ENCODE measurements at regions not wholly inside any gene's neighbourhood (a gene's known extent, or its start where the extent isn't known, plus 50 kb on each side); places are given as distances from the start of the nearest gene placed in this dataset.

DNA sequence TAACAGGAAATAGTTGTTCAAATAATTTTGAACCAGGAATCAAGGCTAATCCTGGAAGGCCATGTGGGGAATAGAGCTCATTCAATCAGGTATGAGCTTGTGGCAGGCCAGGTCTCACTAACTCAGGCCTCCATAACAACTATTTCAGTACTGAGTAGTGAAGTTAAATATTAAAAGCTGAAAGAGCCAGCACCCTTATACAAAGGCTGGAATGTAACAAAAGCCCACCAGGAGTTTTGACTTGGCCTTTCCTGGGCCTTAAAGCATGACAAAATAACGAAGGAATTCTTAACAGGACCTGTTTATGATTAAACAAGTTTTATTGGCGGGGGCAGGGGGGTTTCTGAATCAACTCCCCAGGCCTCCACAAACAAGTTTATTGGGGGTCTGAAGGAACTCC, 1146.7 kb downstream of the CDH9 start:
- Histone ChIP-seq H3K4me3 (ENCODE audit: low read length) (no peak overlapping the region), H3K9me3 (ENCODE audit: control insufficient read depth in 1 of 2, insufficient read depth in 1 of 2, low read length in 2 of 2) (peaks cover 0 to 18% of the 10 kb centered on the region in 2 experiments), H3K36me3 (ENCODE audit: insufficient read depth, low read length) (no peaks in the 10 kb centered on the region), H3K4me1 (ENCODE audit: insufficient read depth, low read length) (no peaks in the 10 kb centered on the region), H3K27me3 (ENCODE audit: control insufficient read depth in 1 of 2, insufficient read depth in 2 of 2, low read length in 2 of 2) (no peaks in the 10 kb centered on the region), H3K27ac (ENCODE audit: low read depth in 1 of 2, low read length in 2 of 2) (no peak overlapping the region)
- Mint-ChIP-seq H3K27ac (no peak overlapping the region), H3K4me1 (ENCODE audit: low read depth) (no peaks in the 10 kb centered on the region), H3K9me3 (peaks cover 12% of the 10 kb centered on the region), H3K27me3 (no peaks in the 10 kb centered on the region), H3K36me3 (ENCODE audit: low read depth) (no peaks in the 10 kb centered on the region), H3K4me3 (no peak overlapping the region)
- intact Hi-C loops (cut with DNase I, micrococcal nuclease) = no loop called here
- ChIA-PET CTCF (no interaction called here), POLR2A (no interaction called here)
- no peak for ATAC-seq (ENCODE audit: poor library complexity)
- DNase-seq = no peak
- TF ChIP-seq, protein P1, sequence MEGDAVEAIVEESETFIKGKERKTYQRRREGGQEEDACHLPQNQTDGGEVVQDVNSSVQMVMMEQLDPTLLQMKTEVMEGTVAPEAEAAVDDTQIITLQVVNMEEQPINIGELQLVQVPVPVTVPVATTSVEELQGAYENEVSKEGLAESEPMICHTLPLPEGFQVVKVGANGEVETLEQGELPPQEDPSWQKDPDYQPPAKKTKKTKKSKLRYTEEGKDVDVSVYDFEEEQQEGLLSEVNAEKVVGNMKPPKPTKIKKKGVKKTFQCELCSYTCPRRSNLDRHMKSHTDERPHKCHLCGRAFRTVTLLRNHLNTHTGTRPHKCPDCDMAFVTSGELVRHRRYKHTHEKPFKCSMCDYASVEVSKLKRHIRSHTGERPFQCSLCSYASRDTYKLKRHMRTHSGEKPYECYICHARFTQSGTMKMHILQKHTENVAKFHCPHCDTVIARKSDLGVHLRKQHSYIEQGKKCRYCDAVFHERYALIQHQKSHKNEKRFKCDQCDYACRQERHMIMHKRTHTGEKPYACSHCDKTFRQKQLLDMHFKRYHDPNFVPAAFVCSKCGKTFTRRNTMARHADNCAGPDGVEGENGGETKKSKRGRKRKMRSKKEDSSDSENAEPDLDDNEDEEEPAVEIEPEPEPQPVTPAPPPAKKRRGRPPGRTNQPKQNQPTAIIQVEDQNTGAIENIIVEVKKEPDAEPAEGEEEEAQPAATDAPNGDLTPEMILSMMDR (IDR thresholded peaks at IDR 0.05) = no peak

DNA sequence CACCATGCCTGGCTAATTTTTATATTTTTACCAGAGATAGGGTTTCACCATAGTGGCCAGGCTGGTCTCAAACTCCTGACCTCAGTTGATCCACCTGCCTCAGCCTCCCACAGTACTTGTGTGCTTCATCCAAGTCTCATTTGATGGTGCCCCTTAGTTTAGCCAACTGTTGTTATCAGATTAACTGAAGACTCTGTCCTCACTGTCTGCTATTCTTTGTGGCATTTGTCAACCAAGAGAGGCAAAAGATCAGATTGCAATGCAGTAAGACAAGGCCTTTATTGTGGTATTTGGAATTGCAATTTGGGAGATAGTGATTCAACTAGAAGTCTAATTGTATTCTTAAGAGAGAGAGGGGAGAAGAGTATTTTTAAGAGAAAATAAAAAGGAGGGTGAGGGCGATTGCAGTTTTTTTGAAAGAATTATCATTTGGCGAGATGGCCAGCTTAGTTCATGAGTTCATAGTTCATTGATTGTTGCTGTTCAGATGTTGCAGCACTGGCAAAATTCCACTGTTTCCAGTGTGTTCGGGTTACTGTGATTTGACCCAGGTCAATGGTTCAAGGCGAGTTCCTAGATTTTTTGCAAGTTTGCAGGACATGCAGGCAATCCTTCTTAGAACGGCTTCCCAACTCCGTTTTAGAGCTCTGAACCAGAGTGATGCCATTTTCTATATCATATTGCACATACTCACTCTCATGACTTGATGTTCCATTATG, 1156.9 kb downstream of the CDH9 start:
- ChIA-PET POLR2A (no interaction called here), CTCF (no interaction called here)
- Histone ChIP-seq H3K4me3 (ENCODE audit: low read length) (no peak overlapping the region), H3K27me3 (ENCODE audit: control insufficient read depth in 1 of 2, insufficient read depth in 2 of 2, low read length in 2 of 2) (no peaks in the 10 kb centered on the region), H3K4me1 (ENCODE audit: insufficient read depth, low read length) (no peaks in the 10 kb centered on the region), H3K27ac (ENCODE audit: low read depth in 1 of 2, low read length in 2 of 2) (no peak overlapping the region), H3K36me3 (ENCODE audit: insufficient read depth, low read length) (no peaks in the 10 kb centered on the region), H3K9me3 (ENCODE audit: control insufficient read depth in 1 of 2, insufficient read depth in 1 of 2, low read length in 2 of 2) (peaks cover 7 to 13% of the 10 kb centered on the region in 2 experiments)
- Mint-ChIP-seq H3K9me3 (peaks cover 8% of the 10 kb centered on the region), H3K36me3 (ENCODE audit: low read depth) (no peaks in the 10 kb centered on the region), H3K27ac (no peak overlapping the region), H3K4me3 (no peak overlapping the region), H3K4me1 (ENCODE audit: low read depth) (no peaks in the 10 kb centered on the region), H3K27me3 (no peaks in the 10 kb centered on the region)
- DNase-seq (no peak), ATAC-seq (ENCODE audit: poor library complexity) (no peak)
- TF ChIP-seq, protein P1 (IDR thresholded peaks at IDR 0.05) = no peak
- intact Hi-C loops (cut with DNase I, micrococcal nuclease) = no loop called here

DNA sequence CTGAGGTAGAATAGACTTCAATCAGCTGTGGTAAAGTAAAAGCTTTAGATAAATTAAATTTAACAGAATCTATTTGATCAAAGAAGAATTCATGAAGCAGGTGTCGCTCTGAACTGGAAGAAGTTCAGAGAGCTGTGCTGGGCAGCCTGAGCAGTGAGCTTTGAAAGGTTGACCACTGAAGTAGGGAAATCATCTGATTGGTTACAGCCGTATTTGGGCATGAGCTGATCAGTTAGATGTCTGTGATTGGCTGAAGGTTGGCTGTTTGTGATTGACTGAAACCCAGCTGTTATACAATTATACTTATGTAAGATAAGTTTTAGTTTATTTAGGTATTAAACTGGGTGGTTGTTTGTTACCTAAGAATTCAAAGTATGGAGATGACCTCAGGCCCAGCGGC, 1174.6 kb downstream of the CDH9 start:
- Mint-ChIP-seq H3K4me3 (no peak overlapping the region), H3K27ac (no peak overlapping the region), H3K4me1 (ENCODE audit: low read depth) (no peaks in the 10 kb centered on the region), H3K36me3 (ENCODE audit: low read depth) (no peaks in the 10 kb centered on the region), H3K27me3 (no peaks in the 10 kb centered on the region), H3K9me3 (peaks cover 20% of the 10 kb centered on the region)
- ATAC-seq (ENCODE audit: poor library complexity) (no peak), DNase-seq (no peak)
- Histone ChIP-seq H3K27me3 (ENCODE audit: control insufficient read depth in 1 of 2, insufficient read depth in 2 of 2, low read length in 2 of 2) (no peaks in the 10 kb centered on the region), H3K36me3 (ENCODE audit: insufficient read depth, low read length) (no peaks in the 10 kb centered on the region), H3K4me3 (ENCODE audit: low read length) (no peak overlapping the region), H3K9me3 (ENCODE audit: control insufficient read depth in 1 of 2, insufficient read depth in 1 of 2, low read length in 2 of 2) (peaks cover 0 to 10% of the 10 kb centered on the region in 2 experiments), H3K27ac (ENCODE audit: low read depth in 1 of 2, low read length in 2 of 2) (no peak overlapping the region), H3K4me1 (ENCODE audit: insufficient read depth, low read length) (no peaks in the 10 kb centered on the region)
- TF ChIP-seq, protein P1 (IDR thresholded peaks at IDR 0.05) = no peak
- POLR2A ChIA-PET = no interaction called here
- CTCF ChIA-PET = no interaction called here
- intact Hi-C loops (cut with DNase I, micrococcal nuclease) = no loop called here

Data from CD4-positive, alpha-beta T cell (primary cell).